SU-DHL-6 (cell line): ENCODE measurements at regions not wholly inside any gene's neighbourhood (a gene's known extent, or its start where the extent isn't known, plus 50 kb on each side); places are given as distances from the start of the nearest gene placed in this dataset.
"Not testable (repeated sequence)": the region's sequence is repeated elsewhere in the genome, so short reads cannot be mapped to it uniquely, and the experiment has no call there.

Source experiments
- H2AFZ ChIP-seq: fragments of 200-600 bp; sonication (generic); 2 replicates; pipeline ENCODE4 v1.6.1; 2014; ENCODE audit warnings: low read depth, mild to moderate bottlenecking, moderate library complexity, mixed read lengths, antibody characterized with exemption, low read length; ENCODE audit not compliant: severe bottlenecking
- H3F3A ChIP-seq: fragments of 200-600 bp; shearing (Covaris generic); 2 replicates; pipeline ENCODE4 v1.6.0; 2016; ENCODE audit warnings: antibody characterized with exemption, mild to moderate bottlenecking; ENCODE audit not compliant: insufficient read depth
- H3K27ac ChIP-seq: fragments of 200-600 bp; sonication (generic); 2 replicates; pipeline ENCODE4 v1.5.1; 2016; ENCODE audit warnings: low read depth, mild to moderate bottlenecking, low read length, moderate library complexity, mixed read lengths
- H3K27me3 ChIP-seq: fragments of 200-600 bp; sonication (generic), shearing (Covaris generic); 2 replicates; pipeline ENCODE4 v1.6.0; 2014; ENCODE audit warnings: mild to moderate bottlenecking, low read length
- H3K36me3 ChIP-seq: fragments of 200-600 bp; sonication (generic); 2 replicates; pipeline ENCODE4 v1.6.1; 2014; ENCODE audit warnings: mild to moderate bottlenecking, low read length, mixed read lengths
- H3K4me2 ChIP-seq: fragments of 300-600, 200-600 bp; shearing (Covaris generic), sonication (generic); 2 replicates; pipeline ENCODE4 v1.6.0; 2014; ENCODE audit warnings: low read length, low read depth, mild to moderate bottlenecking; ENCODE audit not compliant: poor library complexity, severe bottlenecking
- H3K4me3 ChIP-seq: fragments of 200-600 bp; sonication (generic); 2 replicates; pipeline ENCODE4 v1.5.1; 2014; ENCODE audit warnings: antibody characterized with exemption, low read length, mild to moderate bottlenecking, mixed read lengths; ENCODE audit not compliant: insufficient read depth, poor library complexity, severe bottlenecking
- H3K79me2 ChIP-seq: fragments of 200-600 bp; sonication (generic); 2 replicates; pipeline ENCODE4 v1.6.1; 2014; ENCODE audit warnings: mild to moderate bottlenecking, low read length, moderate library complexity; ENCODE audit not compliant: insufficient read depth
- H3K9ac ChIP-seq: fragments of 200-600 bp; sonication (generic); 2 replicates; pipeline ENCODE4 v1.7.0; 2014; ENCODE audit warnings: mild to moderate bottlenecking, low read length
- H3K9me2 ChIP-seq: fragments of 200-600 bp; sonication (generic); replicated peaks from 2 replicates; pipeline ENCODE4 v1.6.1; 2014; ENCODE audit warnings: low read length; ENCODE audit not compliant: insufficient read depth
- H3K9me3 ChIP-seq: fragments of 200-600 bp; sonication (generic); 2 replicates; pipeline ENCODE4 v1.6.1; 2014; ENCODE audit warnings: low read length, mixed read lengths; ENCODE audit not compliant: insufficient read depth
- H4K20me1 ChIP-seq: fragments of 200-600 bp; sonication (generic); 2 replicates; pipeline ENCODE4 v1.6.1; 2014; ENCODE audit warnings: low read depth, mild to moderate bottlenecking, antibody characterized with exemption, low read length, moderate library complexity, mixed read lengths
- EZH2phosphoT487 ChIP-seq: fragments of 200-600 bp; sonication (generic), shearing (Covaris generic); conservative IDR thresholded peaks from 2 replicates; pipeline ENCODE4 v1.6.1; 2018; ENCODE audit warnings: mild to moderate bottlenecking, antibody characterized with exemption, low read length, moderate library complexity, mixed read lengths
- TF ChIP-seq, protein P1 (sequence below): fragments of 200-600 bp; sonication (generic); IDR thresholded peaks from one replicate; pipeline ENCODE4 v1.5.1; 2017; ENCODE audit warnings: antibody characterized with exemption, mild to moderate bottlenecking, low read length, moderate library complexity; ENCODE audit not compliant: insufficient read depth, poor library complexity, severe bottlenecking

GRCh38 chr3:193165431-193166120, 75.4 kb upstream of the PLAAT1 start:
- Histone ChIP-seq H4K20me1 (no peaks in the 10 kb centered on the region), H3K36me3 (no peaks in the 10 kb centered on the region), H3K9ac (no peak overlapping the region), H3K9me3 (no peaks in the 10 kb centered on the region), H3K9me2 (no peaks in the 10 kb centered on the region), H3K27me3 (no peaks in the 10 kb centered on the region), H3F3A (no peaks in the 10 kb centered on the region), H2AFZ (no peak overlapping the region), H3K4me2 (no peak overlapping the region), H3K79me2 (no peaks in the 10 kb centered on the region), H3K4me3 (no peak overlapping the region), H3K27ac (no peak overlapping the region)
- no peak for TF ChIP-seq EZH2phosphoT487
- TF ChIP-seq, protein P1, sequence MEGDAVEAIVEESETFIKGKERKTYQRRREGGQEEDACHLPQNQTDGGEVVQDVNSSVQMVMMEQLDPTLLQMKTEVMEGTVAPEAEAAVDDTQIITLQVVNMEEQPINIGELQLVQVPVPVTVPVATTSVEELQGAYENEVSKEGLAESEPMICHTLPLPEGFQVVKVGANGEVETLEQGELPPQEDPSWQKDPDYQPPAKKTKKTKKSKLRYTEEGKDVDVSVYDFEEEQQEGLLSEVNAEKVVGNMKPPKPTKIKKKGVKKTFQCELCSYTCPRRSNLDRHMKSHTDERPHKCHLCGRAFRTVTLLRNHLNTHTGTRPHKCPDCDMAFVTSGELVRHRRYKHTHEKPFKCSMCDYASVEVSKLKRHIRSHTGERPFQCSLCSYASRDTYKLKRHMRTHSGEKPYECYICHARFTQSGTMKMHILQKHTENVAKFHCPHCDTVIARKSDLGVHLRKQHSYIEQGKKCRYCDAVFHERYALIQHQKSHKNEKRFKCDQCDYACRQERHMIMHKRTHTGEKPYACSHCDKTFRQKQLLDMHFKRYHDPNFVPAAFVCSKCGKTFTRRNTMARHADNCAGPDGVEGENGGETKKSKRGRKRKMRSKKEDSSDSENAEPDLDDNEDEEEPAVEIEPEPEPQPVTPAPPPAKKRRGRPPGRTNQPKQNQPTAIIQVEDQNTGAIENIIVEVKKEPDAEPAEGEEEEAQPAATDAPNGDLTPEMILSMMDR: no peak

DNA sequence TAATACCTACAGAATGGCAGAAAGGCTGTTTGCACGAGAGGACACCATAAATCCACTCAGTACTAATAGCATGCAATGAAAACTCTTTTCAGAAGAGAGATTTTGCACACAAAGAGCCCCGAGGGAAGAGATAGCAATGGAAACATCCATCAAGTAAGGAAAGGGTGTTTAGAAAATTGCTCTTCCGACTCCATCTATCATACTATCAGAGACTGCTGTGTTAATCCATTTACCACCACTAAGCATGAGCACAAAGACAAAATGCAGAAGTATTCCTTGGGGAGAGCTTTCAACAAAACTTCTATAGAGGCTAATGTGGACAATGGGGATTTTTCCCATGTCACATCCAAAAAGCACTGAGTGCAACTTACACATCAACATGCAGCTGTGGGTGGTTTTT, 72.1 kb upstream of the PLAAT1 start:
- Histone ChIP-seq H3K79me2 (no peaks in the 10 kb centered on the region), H3K27me3 (no peaks in the 10 kb centered on the region), H3K9ac (no peak overlapping the region), H3K4me3 (no peak overlapping the region), H3K4me2 (no peak overlapping the region), H4K20me1 (no peaks in the 10 kb centered on the region), H3K9me2 (no peaks in the 10 kb centered on the region), H3K27ac (no peak overlapping the region), H2AFZ (no peak overlapping the region), H3F3A (no peaks in the 10 kb centered on the region), H3K9me3 (no peaks in the 10 kb centered on the region), H3K36me3 (no peaks in the 10 kb centered on the region)
- TF ChIP-seq, protein P1: no peak
- no peak for TF ChIP-seq EZH2phosphoT487

- Histone ChIP-seq H3K9me2 (no peaks in the 10 kb centered on the region), H3K27ac (no peak overlapping the region), H3K9me3 (no peaks in the 10 kb centered on the region), H3K9ac (no peak overlapping the region), H2AFZ (no peak overlapping the region), H3K4me3 (no peak overlapping the region), H3F3A (no peaks in the 10 kb centered on the region), H3K4me2 (no peak overlapping the region), H4K20me1 (no peaks in the 10 kb centered on the region), H3K79me2 (no peaks in the 10 kb centered on the region), H3K27me3 (no peaks in the 10 kb centered on the region), H3K36me3 (no peaks in the 10 kb centered on the region)
- TF ChIP-seq EZH2phosphoT487: no peak
- TF ChIP-seq, protein P1: no peak
Measured at GRCh38 chr3:193174140-193174539, 66.9 kb upstream of the PLAAT1 start.

DNA sequence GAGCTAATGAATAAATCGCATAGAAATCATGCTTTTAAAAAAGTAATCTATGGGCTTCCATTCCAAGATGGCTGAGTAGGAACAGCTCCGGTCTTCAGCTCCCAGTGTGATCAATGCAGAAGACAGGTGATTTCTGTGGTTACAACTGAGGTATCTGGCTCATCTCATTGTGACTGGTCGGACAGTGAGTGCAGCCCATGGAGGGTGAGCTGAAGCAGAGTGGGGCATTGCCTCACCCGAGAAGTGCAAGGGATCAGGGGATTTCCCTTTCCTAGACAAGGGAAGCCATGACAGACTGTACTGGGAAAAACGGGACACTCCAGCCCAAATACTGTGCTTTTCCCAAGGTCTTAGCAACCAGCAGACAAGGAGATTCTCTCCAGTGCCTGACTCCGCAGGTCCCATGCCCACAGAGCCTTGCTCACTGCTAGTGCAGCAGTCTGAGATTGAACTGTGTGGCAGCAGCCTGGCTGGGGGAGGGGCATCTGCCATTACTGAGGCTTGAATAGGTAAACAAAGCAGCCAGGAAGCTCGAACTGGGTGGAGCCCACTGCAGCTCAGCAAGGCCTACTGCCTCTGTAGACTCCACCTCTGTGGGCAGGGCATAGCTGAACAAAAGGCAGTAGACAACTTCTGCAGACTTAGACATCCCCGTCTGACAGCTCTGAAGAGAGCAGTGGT, 61.5 kb upstream of the PLAAT1 start:
- not testable (repeated sequence) for H3F3A ChIP-seq, H3K4me3 ChIP-seq, H3K9me3 ChIP-seq, H3K79me2 ChIP-seq, H3K27me3 ChIP-seq, H4K20me1 ChIP-seq, H3K4me2 ChIP-seq, H3K36me3 ChIP-seq, H3K27ac ChIP-seq, H3K9ac ChIP-seq, H2AFZ ChIP-seq, H3K9me2 ChIP-seq
